DLD1 (cell line): ENCODE measurements at regions not wholly inside any gene's neighbourhood (a gene's known extent, or its start where the extent isn't known, plus 50 kb on each side); places are given as distances from the start of the nearest gene placed in this dataset.
"Not testable (repeated sequence)": the region's sequence is repeated elsewhere in the genome, so short reads cannot be mapped to it uniquely, and the experiment has no call there.

Experiments
- in situ Hi-C: cut with HindIII; loops from 2 replicates; pipeline ENCODE4 v1.10.0; 2017; ENCODE audit warnings: low sequenced_read_pairs

DNA sequence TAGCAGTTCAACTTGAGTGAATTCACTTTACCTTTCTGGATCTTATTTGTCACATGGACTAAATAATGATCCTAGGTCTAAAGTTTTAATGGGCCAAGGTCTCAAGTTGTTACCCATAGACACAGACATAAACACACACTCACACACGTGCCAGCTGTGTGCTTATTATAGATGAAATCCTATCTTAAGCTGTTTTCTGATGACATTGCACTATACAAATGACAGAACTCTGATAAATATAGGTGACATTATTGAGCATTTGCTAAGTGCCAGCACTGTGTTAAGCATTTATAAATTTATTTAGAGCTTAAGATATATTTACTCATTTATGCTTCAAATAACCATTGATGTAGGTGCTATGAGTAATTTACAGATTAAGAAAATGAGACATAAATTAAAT lies 474.4 kb upstream of the NR5A2 start:
- in situ Hi-C loops, result no loop called here

- in situ Hi-C loops, result no loop called here
Observed at GRCh38 chr1:199561334-199561733, 466.2 kb upstream of the NR5A2 start.

GRCh38 chr1:199573047-199573446 lies 454.5 kb upstream of the NR5A2 start:
- in situ Hi-C loops, result no loop called here

GRCh38 chr1:199574950-199575349 lies 452.6 kb upstream of the NR5A2 start:
- in situ Hi-C loops, result no loop called here

- in situ Hi-C loops, result no loop called here
Observed at GRCh38 chr1:199580300-199580699, 447.2 kb upstream of the NR5A2 start.

GRCh38 chr1:199585392-199585791 lies 442.1 kb upstream of the NR5A2 start:
- in situ Hi-C loops, result no loop called here

- in situ Hi-C loops, result no loop called here
Observed at GRCh38 chr1:199590708-199591107, 436.8 kb upstream of the NR5A2 start.

DNA sequence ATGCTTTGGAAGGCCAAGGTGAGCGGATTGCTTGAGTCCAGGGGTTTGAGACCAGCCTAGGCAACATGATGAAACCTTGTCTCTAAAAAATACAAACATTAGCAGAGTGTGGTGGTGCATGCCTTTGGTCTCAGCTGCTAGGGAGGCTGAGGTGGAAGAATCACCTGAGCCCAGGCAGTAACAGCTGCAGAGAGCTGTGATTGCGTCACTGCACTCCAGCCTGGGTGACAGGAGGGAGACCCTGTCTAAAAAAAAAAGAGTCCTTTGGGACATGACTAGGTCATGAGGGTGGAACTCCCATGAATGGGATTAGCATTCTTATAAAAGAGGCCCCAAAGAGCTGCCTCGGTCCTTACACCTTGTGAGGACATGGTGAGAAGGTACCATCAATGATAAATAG lies 436.0 kb upstream of the NR5A2 start:
- in situ Hi-C loops, result no loop called here

GRCh38 chr1:199593475-199593874 lies 434.0 kb upstream of the NR5A2 start:
- in situ Hi-C loops, result no loop called here

DNA sequence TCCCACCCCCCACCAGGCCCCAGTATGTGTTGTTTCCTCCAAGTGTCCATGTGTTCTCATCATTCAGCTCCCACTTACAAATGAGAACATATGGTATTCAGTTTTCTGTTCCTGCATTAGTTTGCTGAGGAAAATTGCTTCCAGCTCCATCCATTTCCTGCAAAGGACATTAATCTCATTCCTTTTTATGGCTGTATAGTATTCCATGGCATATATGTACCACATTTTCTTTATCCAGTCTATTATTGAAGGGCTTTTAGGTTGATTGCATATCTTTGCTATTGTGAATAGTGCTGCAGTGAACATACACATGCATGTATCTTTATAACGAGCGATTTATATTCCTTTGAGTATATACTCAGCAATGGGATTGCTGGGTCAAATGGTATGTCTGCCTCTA lies 431.1 kb upstream of the NR5A2 start:
- in situ Hi-C loops, result not testable (repeated sequence)

DNA sequence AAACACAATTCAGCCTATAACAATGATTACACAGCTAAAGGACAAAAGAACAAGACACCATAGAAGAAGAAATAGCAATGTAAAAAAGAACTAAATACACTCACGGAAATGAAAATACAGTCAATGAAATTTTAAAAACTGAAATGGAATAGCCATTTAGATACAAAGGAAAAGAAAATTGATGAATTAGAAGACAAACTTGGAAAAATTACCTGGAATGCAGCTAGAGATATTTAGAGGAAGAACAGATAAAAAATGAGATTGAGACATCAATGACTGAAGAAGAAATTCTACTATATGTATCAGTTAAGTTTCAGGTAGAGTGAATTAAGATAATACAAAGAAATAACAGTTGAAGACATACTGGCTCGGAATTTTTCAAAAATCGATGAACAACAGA lies 430.4 kb upstream of the NR5A2 start:
- in situ Hi-C loops, result no loop called here

DNA sequence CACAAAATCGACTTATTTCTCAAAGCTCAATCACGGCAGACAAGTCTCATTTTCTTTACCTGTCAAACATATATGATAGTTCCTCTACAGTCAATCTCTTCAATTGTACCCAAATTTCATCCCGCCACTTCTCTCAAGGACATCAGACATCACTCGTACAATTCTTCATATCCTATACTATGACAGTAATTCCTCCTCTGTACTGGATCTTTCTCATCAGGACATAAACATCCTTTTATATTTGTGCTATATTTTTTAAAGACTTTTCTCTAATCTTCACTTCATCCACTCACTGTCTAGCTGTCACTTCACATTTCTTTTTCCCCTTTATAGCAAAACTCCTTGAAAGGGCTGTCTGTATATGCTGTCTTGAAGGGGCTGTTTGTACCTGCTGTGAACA lies 419.1 kb upstream of the NR5A2 start:
- in situ Hi-C loops, result no loop called here

DNA sequence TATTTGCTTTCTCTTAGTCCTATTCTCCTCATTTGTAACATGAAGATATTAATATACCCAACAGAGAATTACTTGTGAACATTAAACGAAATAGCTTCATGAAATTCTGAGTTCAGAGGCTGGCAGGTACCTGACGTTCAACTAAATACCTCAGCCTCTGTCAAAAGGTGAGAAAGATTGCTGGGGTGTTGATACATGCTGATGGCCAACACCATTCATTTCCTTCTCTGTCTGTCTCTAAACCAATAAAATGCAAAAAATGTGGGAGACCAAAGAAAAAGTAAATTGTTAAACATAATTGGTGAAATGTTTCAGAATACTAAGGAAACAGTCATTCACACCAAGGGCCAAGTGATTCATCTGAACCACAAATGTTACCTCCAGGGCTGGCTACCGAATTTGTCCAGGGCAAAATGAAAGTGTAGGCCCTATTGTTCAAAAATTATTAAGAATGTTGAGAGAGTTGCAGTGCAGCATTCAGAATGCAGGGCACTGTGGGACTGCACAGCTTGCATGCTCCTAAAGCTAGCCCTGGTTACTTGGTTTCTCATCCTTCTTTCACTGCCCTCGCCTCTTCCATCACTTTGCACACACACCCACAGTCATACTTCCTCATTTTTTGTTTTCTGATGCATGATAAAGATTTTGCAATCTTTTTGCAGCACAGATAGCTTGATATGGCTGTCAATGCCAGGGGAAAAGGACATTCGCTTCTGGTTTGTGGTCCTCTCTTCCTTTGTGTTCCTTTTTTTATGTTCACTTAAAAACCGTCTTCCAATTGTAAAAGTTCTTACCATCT lies 414.3 kb upstream of the NR5A2 start:
- in situ Hi-C loops, result no loop called here

GRCh38 chr1:199616947-199617346 lies 410.6 kb upstream of the NR5A2 start:
- in situ Hi-C loops, result no loop called here

DNA sequence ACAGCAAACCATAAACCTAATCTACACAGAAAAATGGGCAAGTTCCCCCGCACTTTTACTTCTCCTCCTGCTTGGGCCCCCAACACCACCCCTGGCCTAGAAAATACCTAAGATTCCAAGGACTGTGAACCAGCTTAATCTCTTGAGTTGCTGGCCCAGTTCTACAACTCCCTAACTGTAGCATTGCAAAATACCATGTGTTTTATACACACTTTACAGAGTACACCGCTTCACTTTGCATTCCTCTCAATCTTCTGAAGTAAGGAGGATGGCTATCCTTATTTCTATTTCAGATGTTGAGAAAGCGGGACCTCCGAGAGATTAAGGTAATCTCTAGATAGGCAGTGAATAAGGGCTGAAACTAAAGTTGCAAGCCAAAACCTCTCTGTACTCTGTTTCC lies 408.3 kb upstream of the NR5A2 start:
- in situ Hi-C loops, result no loop called here

DNA sequence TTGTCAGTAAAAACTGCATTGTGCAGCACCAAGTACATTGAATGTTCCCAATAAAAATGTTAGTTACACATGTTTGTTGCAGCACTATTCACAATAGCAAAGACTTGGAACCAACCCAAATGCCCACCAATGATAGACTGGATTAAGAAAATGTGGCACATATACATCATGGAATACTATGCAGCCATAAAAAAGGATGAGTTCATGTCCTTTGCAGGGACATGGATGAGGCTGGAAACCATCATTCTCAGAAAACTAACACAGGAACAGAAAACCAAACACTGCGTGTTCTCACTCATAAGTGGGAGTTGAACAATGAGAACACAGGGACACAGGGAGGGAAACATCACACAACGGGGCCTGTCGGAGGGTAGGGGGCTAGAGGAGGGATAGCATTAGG lies 401.3 kb upstream of the NR5A2 start:
- in situ Hi-C loops, result not testable (repeated sequence)

DNA sequence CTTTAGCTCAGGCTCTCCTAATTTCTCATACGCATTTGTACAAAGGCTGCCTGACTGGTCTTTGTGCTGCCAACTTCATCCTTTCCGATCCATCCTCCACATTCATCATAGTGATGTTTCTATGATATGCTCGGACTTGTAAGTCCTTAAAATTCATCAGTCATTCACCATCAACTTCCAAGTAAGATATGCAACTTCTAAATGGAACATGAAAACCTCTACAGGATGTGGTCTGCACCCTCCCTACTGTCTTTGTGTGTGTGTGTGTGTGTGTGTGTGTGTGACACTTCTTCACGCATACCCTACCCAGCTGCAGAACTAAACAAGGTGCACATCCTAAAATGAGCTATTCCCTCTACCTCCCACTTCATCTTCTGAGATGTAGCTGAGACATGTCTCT lies 397.9 kb upstream of the NR5A2 start:
- in situ Hi-C loops, result no loop called here

DNA sequence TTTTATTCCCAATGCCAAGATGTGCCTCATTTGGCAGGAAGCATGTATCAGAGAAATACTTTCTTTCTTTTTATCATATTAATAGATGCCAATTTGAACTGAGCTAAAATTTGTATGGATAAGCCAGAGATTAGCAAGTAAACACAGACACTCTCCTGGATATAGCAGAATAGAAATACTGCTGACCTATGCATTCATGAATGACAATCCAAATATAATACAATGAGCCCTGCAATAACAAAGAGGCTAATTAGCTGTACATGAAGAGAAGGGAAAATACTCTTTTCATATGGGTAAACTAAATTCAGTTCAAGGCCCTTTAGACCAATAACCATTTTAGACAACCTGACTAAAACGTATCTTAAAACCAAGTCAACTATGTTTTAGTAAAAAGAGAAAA lies 388.1 kb upstream of the NR5A2 start:
- in situ Hi-C loops, result no loop called here

GRCh38 chr1:199641531-199641930 lies 386.0 kb upstream of the NR5A2 start:
- in situ Hi-C loops, result no loop called here

DNA sequence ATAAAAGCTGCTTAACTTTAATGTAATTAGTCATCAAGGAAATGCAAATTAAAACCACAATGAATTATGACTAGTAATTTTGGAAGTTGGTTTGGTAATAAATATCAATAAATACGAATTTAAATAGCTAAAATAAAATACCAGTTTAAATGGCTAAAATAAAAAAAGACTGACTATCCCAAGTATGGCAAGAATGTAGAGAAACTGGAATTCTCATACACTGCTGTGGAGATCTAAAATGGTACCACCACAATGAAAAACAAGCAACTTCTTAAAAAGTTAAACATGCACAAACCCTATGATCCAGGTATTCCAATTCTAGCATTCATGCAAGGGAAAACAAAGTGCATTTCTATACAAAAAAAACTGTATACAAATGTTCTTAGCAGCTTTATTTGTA lies 382.6 kb upstream of the NR5A2 start:
- in situ Hi-C loops, result no loop called here

GRCh38 chr1:199646761-199647160 lies 380.7 kb upstream of the NR5A2 start:
- in situ Hi-C loops, result no loop called here

DNA sequence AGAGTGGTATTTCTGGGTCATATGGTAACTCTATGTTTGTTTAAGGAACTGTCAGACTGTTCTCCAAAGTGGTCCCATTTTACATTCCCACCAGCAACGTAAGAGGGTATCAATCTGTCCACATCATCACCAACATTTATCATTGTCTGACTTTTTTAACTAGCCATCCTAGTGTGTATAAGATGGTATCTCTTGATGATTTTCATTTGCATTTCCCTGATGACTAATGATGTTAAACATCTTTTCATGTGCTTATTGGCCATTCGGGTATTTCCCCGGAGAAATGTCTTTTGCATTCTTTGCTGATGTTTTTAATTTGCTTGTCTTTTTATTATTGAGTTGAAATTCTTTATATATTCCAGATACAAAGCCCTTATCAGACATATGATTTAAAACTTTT lies 370.1 kb upstream of the NR5A2 start:
- in situ Hi-C loops, result no loop called here

DNA sequence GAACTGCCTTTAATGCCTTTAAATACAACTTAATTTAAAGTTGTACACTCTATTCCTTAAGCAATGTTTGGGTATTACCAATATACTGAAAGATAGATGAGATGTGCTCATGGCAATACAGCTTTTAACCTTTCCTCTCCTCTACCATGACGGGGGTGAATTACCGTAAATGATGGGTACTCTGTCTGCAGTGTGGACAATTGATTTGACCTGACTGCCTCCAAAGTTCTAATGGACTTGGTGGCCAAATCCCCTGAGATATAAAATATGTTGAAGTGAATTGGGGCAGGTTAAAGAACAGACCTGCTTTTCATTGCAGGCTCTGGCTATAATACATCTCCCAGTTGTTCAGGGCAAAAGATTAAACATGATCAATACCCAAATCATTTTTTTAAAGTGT lies 367.4 kb upstream of the NR5A2 start:
- in situ Hi-C loops, result no loop called here
